Sigmoid colon (tissue), 6 donors: ENCODE measurements at regions not wholly inside any gene's neighbourhood (a gene's known extent, or its start where the extent isn't known, plus 50 kb on each side); places are given as distances from the start of the nearest gene placed in this dataset.

Experiments
- DNase-seq: peaks from one replicate; pipeline ENCODE4 v3.0.0-alpha.2; 2019
- H3K27ac ChIP-seq, 4 donors: fragments of 200-600 bp; sonication (generic); one replicate each; pipeline ENCODE4 v1.5.1; 2016 to 2019; ENCODE audit warnings: mild to moderate bottlenecking in 1 of 4
- H3K27me3 ChIP-seq, 3 donors: fragments of 200-600 bp; sonication (generic); one replicate each; pipeline ENCODE4 v1.5.1; 2019; ENCODE audit warnings: mild to moderate bottlenecking in 1 of 3
- H3K36me3 ChIP-seq, 4 donors: fragments of 200-600 bp; sonication (generic); one replicate each; pipeline ENCODE4 v1.5.1; 2016 to 2019
- H3K4me1 ChIP-seq, 4 donors: fragments of 200-600 bp; sonication (generic); one replicate each; pipeline ENCODE4 v1.5.1; 2017 to 2019
- H3K4me3 ChIP-seq, 4 donors: fragments of 200-600 bp; sonication (generic); one replicate each; pipeline ENCODE4 v1.5.1; 2017 to 2019; ENCODE audit warnings: mild to moderate bottlenecking in 2 of 4, moderate library complexity in 1 of 4
- H3K9me3 ChIP-seq, 4 donors: fragments of 200-600 bp in 3 of 4; sonication (generic) in 3 of 4; one replicate each; pipeline versions ENCODE4 v1.5.1 to v1.6.1; 2013 to 2019
- CTCF ChIP-seq, 4 experiments: fragments of 450-650 bp in 3 of 4; fragments of 200-600 bp in 1 of 4; IDR thresholded peaks; one replicate each; pipeline ENCODE4 v1.5.1; 2016 to 2019; ENCODE audit warnings: antibody characterized with exemption in 4 of 4, mild to moderate bottlenecking in 3 of 4, moderate library complexity in 2 of 4
- EP300 ChIP-seq, 4 donors: sonication (generic); formaldehyde crosslinking; IDR thresholded peaks; one replicate each; pipeline ENCODE4 v1.6.1; 2017; ENCODE audit warnings: antibody characterized with exemption in 4 of 4
- POLR2A ChIP-seq, 2 donors: fragments of 450-650 bp; IDR thresholded peaks; one replicate each; pipeline ENCODE4 v1.6.1; 2016; ENCODE audit warnings: antibody characterized with exemption in 2 of 2, mild to moderate bottlenecking in 2 of 2, moderate library complexity in 2 of 2
- POLR2AphosphoS5 ChIP-seq, 4 donors: sonication (generic); formaldehyde crosslinking; IDR thresholded peaks; one replicate each; pipeline ENCODE4 v1.6.1; 2017; ENCODE audit warnings: antibody characterized with exemption in 4 of 4
- WGBS, 2 donors: extraction: QIAGEN DNeasy Blood & Tissue Kit; methylation state at CpG; one replicate each; pipeline ENCODE4 v1.1.7; 2013; 5-methylcytosine and 5-hydroxymethylcytosine counted together
- intact Hi-C: fragments of 100-400 bp; cut with DNase I; formaldehyde crosslinking; loops from one replicate; pipeline ENCODE4 v1.15.1; 2023
- donor health status: healthy with polysubstance abuse.
- donor health status: healthy.

- H3K4me1 ChIP-seq = peaks cover 0 to 6% (median 2%) of the 10 kb centered on the region in 4 donors
- H3K4me3 ChIP-seq = no peak overlapping the region
- H3K27ac ChIP-seq = no peak overlapping the region
- DNase-seq = no peak
- no peaks in the 10 kb centered on the region for H3K9me3 ChIP-seq
- intact Hi-C loops = no loop called here
- 59 to 70% methylated on average over 3 of the region's 3 CpGs for WGBS, 2 donors
- TF ChIP-seq CTCF (IDR thresholded peaks at IDR 0.05) (no peak), EP300 (IDR thresholded peaks at IDR 0.05) (no peak), POLR2A (IDR thresholded peaks at IDR 0.05) (no peak), POLR2AphosphoS5 (IDR thresholded peaks at IDR 0.05) (no peak)
- H3K36me3 ChIP-seq = no peaks in the 10 kb centered on the region
- peaks cover 0 to 3% (median 0%) of the 10 kb centered on the region in 3 donors for H3K27me3 ChIP-seq
These were observed 64.1 kb downstream of the CXCL12 start for GRCh38 chr10:44320756-44321155.

- no peak for DNase-seq
- H3K4me3 ChIP-seq = no peak overlapping the region
- no peaks in the 10 kb centered on the region for H3K9me3 ChIP-seq
- H3K4me1 ChIP-seq = no peaks in the 10 kb centered on the region
- no peak overlapping the region for H3K27ac ChIP-seq
- WGBS, 2 donors = 71 to 85% methylated on average over 3 of the region's 3 CpGs
- intact Hi-C loops = loop anchor here (10.0 kb wide), 1 partner anchor 253 kb away; no protein-coding TSS in a partner anchor
- H3K27me3 ChIP-seq = peaks cover 0 to 3% (median 0%) of the 10 kb centered on the region in 3 donors
- H3K36me3 ChIP-seq = no peaks in the 10 kb centered on the region
- no peak for TF ChIP-seq CTCF (IDR thresholded peaks at IDR 0.05)
- no peak for TF ChIP-seq POLR2A (IDR thresholded peaks at IDR 0.05)
- TF ChIP-seq POLR2AphosphoS5 (IDR thresholded peaks at IDR 0.05) = no peak
- no peak for TF ChIP-seq EP300 (IDR thresholded peaks at IDR 0.05)
These were observed 67.0 kb downstream of the CXCL12 start for GRCh38 chr10:44317856-44318255.

- intact Hi-C loops = loop anchor here (10.0 kb wide), 1 partner anchor 252 kb away; no protein-coding TSS in a partner anchor
- Histone ChIP-seq H3K4me1 (no peaks in the 10 kb centered on the region), H3K36me3 (no peaks in the 10 kb centered on the region), H3K4me3 (no peak overlapping the region), H3K27me3 (peaks cover 0 to 3% (median 0%) of the 10 kb centered on the region in 3 donors), H3K9me3 (no peaks in the 10 kb centered on the region), H3K27ac (no peak overlapping the region)
- no peak for DNase-seq
- WGBS, 2 donors = 90 to 92% methylated on average over 8 of the region's 8 CpGs
- TF ChIP-seq EP300 (IDR thresholded peaks at IDR 0.05) (no peak), POLR2A (IDR thresholded peaks at IDR 0.05) (no peak), CTCF (IDR thresholded peaks at IDR 0.05) (no peak), POLR2AphosphoS5 (IDR thresholded peaks at IDR 0.05) (no peak)
These were observed 68.0 kb downstream of the CXCL12 start for GRCh38 chr10:44316922-44317215.

GRCh38 chr10:44316187-44316921 lies 68.5 kb downstream of the CXCL12 start:
- WGBS, 2 donors = 68 to 85% methylated on average over 8 of the region's 8 CpGs
- H3K36me3 ChIP-seq = no peaks in the 10 kb centered on the region
- no peak overlapping the region for H3K27ac ChIP-seq
- no peak for DNase-seq
- H3K4me3 ChIP-seq = no peak overlapping the region
- intact Hi-C loops = loop anchor here (10.0 kb wide), 1 partner anchor 252 kb away; no protein-coding TSS in a partner anchor
- H3K9me3 ChIP-seq = no peaks in the 10 kb centered on the region
- TF ChIP-seq EP300 (IDR thresholded peaks at IDR 0.05) (no peak), POLR2A (IDR thresholded peaks at IDR 0.05) (no peak), CTCF (IDR thresholded peaks at IDR 0.05) (no peak), POLR2AphosphoS5 (IDR thresholded peaks at IDR 0.05) (no peak)
- H3K4me1 ChIP-seq = peaks cover 0 to 2% (median under 1%) of the 10 kb centered on the region in 4 donors
- H3K27me3 ChIP-seq = peaks cover 0 to 3% (median 0%) of the 10 kb centered on the region in 3 donors
